ENCODE measurements at regions not wholly inside any gene's neighbourhood (a gene's known extent, or its start where the extent isn't known, plus 50 kb on each side); places are given as distances from the start of the nearest gene placed in this dataset.

- no peak overlapping the region for H2AFZ ChIP-seq (ENCODE audit: insufficient read depth, low read depth, low read length, poor library complexity, severe bottlenecking)
- no peaks in the 10 kb centered on the region for H3K79me2 ChIP-seq (ENCODE audit: control insufficient read depth, insufficient read depth, low read length)
- peaks cover 3% of the 10 kb centered on the region for H3K9me3 Mint-ChIP-seq (ENCODE audit: insufficient read depth)
- H3K27me3 ChIP-seq (replicated peaks in 1 of 4; ENCODE audit: control extremely low read depth in 1 of 4, control insufficient read depth in 3 of 4, insufficient read depth in 4 of 4, low read length in 3 of 4): no peaks in the 10 kb centered on the region
- intact Hi-C loops (cut with micrococcal nuclease): no loop called here
- no peak overlapping the region for H3K27ac Mint-ChIP-seq
- H3K4me2 ChIP-seq (replicated peaks; ENCODE audit: low read depth, low read length, poor library complexity, severe bottlenecking): no peak overlapping the region
- ATAC-seq (ENCODE audit: low read depth) (no peak), DNase-seq (no peak)
- H3K4me3 ChIP-seq (ENCODE audit: control extremely low read depth in 1 of 5, extremely low read depth in 1 of 5, insufficient read depth in 1 of 5, low read depth in 2 of 5, low read length in 4 of 5): no peak overlapping the region
- H3K9ac ChIP-seq (ENCODE audit: low read length): no peak overlapping the region
- H4K20me1 ChIP-seq (ENCODE audit: control insufficient read depth, insufficient read depth, low read length, poor library complexity, severe bottlenecking): no peaks in the 10 kb centered on the region
- TF ChIP-seq EZH2 (IDR thresholded peaks at IDR 0.05; ENCODE audit: borderline replicate concordance, insufficient read depth, low read depth, low read length, poor library complexity, severe bottlenecking) (no peak), CTCF (IDR thresholded peaks at IDR 0.05) (no peak)
- POLR2A ChIA-PET: no interaction called here
- H3K9me3 ChIP-seq (ENCODE audit: control extremely low read depth in 1 of 3, control insufficient read depth in 2 of 3, insufficient read depth in 1 of 3, low read length in 2 of 3): peaks cover 0 to 3% (median 0%) of the 10 kb centered on the region in 3 donors
- no peak overlapping the region for H3K4me3 Mint-ChIP-seq
- no peaks in the 10 kb centered on the region for H3K4me1 ChIP-seq (ENCODE audit: control insufficient read depth in 2 of 2, insufficient read depth in 2 of 2, low read length in 2 of 2)
- H3K4me1 Mint-ChIP-seq: no peaks in the 10 kb centered on the region
- no peaks in the 10 kb centered on the region for H3K27me3 Mint-ChIP-seq
- no peak overlapping the region for H3K27ac ChIP-seq (ENCODE audit: low read length in 2 of 2)
- CTCF ChIA-PET: no interaction called here
- H3K36me3 ChIP-seq (replicated peaks in 1 of 2; ENCODE audit: control extremely low read depth in 1 of 2, control insufficient read depth in 1 of 2, extremely low read depth in 1 of 2, insufficient read depth in 2 of 2, low read length in 1 of 2): no peaks in the 10 kb centered on the region
Measured at GRCh38 chr14:42911642-42912041, 1305.0 kb downstream of the LRFN5 start.

DNA sequence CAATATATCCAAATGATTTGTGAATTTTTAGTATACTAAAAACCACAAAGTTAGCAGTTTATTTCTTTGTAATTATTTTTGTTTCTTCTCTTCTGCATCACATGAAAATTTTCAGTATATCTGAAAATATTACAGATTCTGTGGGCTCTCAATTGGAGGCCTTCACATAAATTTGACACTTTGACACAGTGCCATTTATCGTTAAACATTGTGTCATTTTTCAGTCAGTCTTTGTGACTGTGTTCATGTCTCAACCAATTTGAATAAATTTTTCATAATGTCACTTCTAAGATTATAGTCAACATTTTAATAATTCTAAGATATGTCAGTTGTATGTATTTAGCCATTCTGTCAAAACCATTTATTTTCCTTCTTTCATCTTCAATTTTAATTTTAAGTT, 1303.0 kb downstream of the LRFN5 start:
- Mint-ChIP-seq H3K27me3 (no peaks in the 10 kb centered on the region), H3K4me3 (no peak overlapping the region), H3K4me1 (no peaks in the 10 kb centered on the region), H3K27ac (no peak overlapping the region), H3K9me3 (ENCODE audit: insufficient read depth) (peaks cover 3% of the 10 kb centered on the region)
- H2AFZ ChIP-seq (ENCODE audit: insufficient read depth, low read depth, low read length, poor library complexity, severe bottlenecking): no peak overlapping the region
- H3K4me2 ChIP-seq (replicated peaks; ENCODE audit: low read depth, low read length, poor library complexity, severe bottlenecking): no peak overlapping the region
- ChIA-PET CTCF (no interaction called here), POLR2A (no interaction called here)
- no peaks in the 10 kb centered on the region for H3K36me3 ChIP-seq (replicated peaks in 1 of 2; ENCODE audit: control extremely low read depth in 1 of 2, control insufficient read depth in 1 of 2, extremely low read depth in 1 of 2, insufficient read depth in 2 of 2, low read length in 1 of 2)
- no peak for TF ChIP-seq CTCF (IDR thresholded peaks at IDR 0.05)
- TF ChIP-seq EZH2 (IDR thresholded peaks at IDR 0.05; ENCODE audit: borderline replicate concordance, insufficient read depth, low read depth, low read length, poor library complexity, severe bottlenecking): no peak
- intact Hi-C loops (cut with micrococcal nuclease): no loop called here
- WGBS (ENCODE audit: insufficient coverage): no CpG with 5 or more reads among the region's 1 CpG
- H3K27ac ChIP-seq (ENCODE audit: low read length in 2 of 2): no peak overlapping the region
- no peaks in the 10 kb centered on the region for H3K4me1 ChIP-seq (ENCODE audit: control insufficient read depth in 2 of 2, insufficient read depth in 2 of 2, low read length in 2 of 2)
- H3K4me3 ChIP-seq (ENCODE audit: control extremely low read depth in 1 of 5, extremely low read depth in 1 of 5, insufficient read depth in 1 of 5, low read depth in 2 of 5, low read length in 4 of 5): no peak overlapping the region
- no peaks in the 10 kb centered on the region for H3K27me3 ChIP-seq (replicated peaks in 1 of 4; ENCODE audit: control extremely low read depth in 1 of 4, control insufficient read depth in 3 of 4, insufficient read depth in 4 of 4, low read length in 3 of 4)
- H4K20me1 ChIP-seq (ENCODE audit: control insufficient read depth, insufficient read depth, low read length, poor library complexity, severe bottlenecking): no peaks in the 10 kb centered on the region
- ATAC-seq (ENCODE audit: low read depth) (no peak), DNase-seq (no peak)
- no peaks in the 10 kb centered on the region for H3K79me2 ChIP-seq (ENCODE audit: control insufficient read depth, insufficient read depth, low read length)
- peaks cover 0 to 1% (median 0%) of the 10 kb centered on the region in 3 donors for H3K9me3 ChIP-seq (ENCODE audit: control extremely low read depth in 1 of 3, control insufficient read depth in 2 of 3, insufficient read depth in 1 of 3, low read length in 2 of 3)
- H3K9ac ChIP-seq (ENCODE audit: low read length): no peak overlapping the region

Measured in B cell (primary cell).